Posterior cingulate gyrus (tissue), 11 donors: ENCODE measurements at regions not wholly inside any gene's neighbourhood (a gene's known extent, or its start where the extent isn't known, plus 50 kb on each side); places are given as distances from the start of the nearest gene placed in this dataset.
A peak's percentile ranks its signal among the peaks of the same experiment; 100 is the strongest.
"Not testable (repeated sequence)": the region's sequence is repeated elsewhere in the genome, so short reads cannot be mapped to it uniquely, and the experiment has no call there.

Experiments
- DNase-seq, 10 donors: peaks; one replicate each; pipeline versions ENCODE4 v3.0.0 to v3.0.0-alpha.2; 2020 to 2021; ENCODE audit warnings: mixed read lengths in 3 of 10
- intact Hi-C: fragments of 100-400 bp; cut with DNase I; formaldehyde crosslinking; loops from one replicate; pipeline ENCODE4 v1.15.1; 2023

GRCh38 chr12:25384038-25384892 is 133.5 kb upstream of the KRAS start:
- no peak for DNase-seq
- intact Hi-C loops: no loop called here

GRCh38 chr12:25382311-25383106 is 131.8 kb upstream of the KRAS start:
- intact Hi-C loops: no loop called here
- no peak for DNase-seq

DNA sequence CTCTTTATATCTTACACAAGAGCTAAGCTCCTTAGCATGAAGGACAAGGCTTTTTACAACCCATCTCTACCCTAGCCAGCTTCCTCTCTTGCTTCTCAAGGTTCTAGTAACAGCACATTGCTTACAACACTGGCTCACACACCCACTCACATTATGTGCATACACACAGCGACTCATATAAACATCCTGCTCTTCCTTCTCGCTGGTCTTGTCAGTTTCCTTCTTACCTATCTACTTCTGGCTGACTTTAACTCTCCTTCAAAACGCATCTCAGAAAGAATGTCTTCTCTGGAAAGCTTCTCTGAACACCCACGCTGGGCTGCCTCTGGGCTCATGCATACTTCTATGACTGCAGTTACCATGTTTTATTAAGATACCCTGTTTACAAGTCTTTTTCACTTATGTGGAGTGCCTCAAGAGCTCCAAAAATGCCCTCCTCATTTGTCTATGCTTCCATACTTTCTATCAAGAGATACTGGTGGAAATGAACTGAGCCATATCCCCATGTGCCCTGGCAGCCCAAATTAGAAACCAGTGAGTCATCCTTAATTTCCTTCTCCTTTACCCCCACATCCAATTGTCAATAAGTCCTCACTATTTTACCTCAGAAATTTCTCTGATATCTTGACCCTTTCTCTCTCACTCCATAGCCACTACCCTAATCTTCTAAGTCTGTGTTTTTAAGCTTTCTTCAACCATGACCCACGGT is 126.9 kb upstream of the KRAS start:
- peak in 3 of 10 donors; percentile 14 to 74 (median 43) for DNase-seq
- intact Hi-C loops: no loop called here

DNA sequence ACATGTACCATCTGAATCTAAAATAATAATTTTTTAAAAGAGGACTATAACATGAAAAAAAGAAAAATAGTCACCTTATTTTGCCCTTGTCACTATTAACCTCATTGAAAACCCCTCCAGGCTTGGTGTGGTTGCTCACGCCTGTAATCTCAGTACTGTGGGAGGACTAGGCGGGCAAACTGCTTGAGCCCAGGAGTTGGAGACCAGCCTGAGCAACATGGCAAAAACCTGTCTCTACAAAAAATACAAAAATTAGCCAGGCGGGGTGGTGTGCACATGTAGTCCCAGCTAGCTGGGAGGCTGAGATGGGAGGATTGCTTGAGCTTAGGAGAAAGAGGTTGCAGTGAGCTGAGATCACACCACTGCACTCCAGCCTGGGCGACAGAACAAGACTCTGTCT is 126.3 kb upstream of the KRAS start:
- no peak for DNase-seq
- intact Hi-C loops: no loop called here

DNA sequence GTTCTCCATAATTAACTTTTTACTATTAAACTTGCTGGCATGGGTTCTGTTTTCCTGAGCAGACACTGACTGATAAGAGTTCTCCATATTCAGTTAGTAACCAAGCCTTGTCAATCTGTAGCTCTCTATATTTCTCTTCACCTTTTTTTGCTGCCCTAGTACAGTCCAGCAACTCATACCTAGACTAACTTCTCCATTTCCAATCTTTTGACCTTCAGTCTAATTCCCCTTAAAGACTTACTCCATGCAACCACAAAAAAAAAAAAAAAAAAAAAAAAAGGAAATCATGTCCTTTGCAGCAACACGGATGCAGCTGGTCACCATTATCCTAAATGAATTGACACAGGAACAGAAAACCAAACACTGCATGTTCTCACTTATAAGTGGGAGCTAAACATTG is 125.7 kb upstream of the KRAS start:
- DNase-seq: no peak
- intact Hi-C loops: no loop called here

DNA sequence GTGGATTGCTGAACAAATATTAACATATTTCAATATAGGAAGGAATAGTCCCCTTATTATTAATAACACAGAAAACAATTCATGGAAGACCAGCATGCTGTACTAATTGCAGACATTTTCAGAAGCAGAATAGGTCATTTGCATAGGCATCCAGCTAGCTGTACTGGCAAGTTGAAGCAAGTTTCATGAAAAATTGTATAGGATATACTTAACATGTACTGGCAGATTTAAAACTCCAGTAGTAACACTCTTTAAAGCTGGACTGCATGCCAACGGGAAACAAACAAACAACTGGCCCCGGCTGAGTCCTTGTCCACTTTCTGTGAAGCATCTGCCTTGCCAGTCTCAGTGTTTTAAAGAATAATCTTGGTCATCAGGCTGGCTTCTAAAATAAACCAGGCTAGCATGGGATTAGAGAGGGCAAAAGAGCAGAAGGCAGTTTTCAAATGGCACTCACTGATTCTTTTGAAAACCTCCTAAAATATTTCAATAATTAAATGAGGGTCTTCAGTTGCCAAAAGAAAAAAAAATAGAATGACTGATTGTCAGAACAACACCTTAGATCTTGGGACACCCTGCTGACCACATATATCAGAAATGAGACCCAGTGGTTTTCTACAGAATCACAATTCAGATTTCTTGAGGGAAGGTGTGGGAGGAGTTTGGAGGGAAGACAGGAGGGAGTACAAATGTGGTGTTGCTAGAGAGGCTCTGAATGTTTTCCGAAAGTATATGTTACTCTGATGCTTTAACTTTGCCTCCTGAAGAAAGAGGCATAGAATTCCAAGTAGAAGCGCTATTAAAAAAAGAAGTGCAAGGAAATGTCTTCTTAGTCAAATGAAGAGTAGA is 122.5 kb upstream of the KRAS start:
- no peak for DNase-seq
- intact Hi-C loops: no loop called here

DNA sequence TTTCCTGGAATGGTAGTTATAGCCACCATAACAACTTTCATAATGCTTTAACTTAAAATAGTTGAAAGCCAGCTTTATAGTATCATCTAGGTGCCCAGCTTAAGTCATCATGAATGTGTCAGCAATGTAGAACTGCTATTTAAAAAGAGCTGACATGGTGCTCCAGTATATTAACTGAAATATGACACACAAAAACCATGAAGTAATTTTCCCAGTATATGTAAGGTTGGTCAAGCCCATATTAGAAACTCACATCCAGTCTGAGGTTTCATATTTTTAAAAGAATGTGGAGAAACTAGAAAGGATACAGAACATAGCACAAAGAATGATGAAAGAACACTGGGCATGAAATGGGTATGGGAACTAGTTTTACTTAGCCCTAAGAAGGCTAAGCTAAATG is 121.3 kb upstream of the KRAS start:
- DNase-seq: no peak
- intact Hi-C loops: no loop called here

DNA sequence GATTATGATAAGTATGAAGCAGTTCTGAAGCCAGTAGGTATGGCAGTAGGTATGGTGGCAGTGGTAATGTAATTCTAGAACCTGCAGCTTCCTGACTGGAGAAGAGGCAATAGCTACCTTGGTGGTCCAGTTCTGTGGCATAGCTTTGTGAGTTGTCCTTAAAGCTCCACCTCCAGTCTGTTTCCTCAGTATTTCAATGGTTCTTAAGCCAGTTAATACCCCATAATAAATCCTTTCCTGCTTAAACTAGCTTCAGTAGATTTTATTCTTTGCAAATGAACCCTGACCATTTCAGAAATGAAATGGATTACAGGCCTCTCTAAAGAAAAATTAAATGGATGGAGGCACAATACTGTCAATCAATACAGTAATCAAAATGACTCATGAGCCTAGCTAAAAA is 117.8 kb upstream of the KRAS start:
- DNase-seq: no peak
- intact Hi-C loops: no loop called here

DNA sequence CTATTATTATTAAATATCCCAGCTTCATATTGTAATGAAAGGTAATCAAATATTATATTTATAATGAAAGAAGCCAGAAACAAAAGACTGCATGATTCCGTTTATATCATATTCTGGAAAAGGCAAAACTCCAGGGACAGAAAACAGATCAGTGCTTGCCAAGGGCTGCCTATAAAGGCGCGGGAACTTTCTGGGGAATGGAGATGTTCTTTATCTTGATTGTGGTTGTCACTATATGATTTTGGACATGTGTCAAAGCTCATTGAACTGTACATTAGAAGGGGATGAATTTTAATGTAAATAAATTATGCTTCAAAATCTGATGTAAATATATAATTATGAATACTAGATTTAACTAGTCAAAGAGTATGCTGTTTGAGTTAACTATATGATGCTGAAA is 115.4 kb upstream of the KRAS start:
- no peak for DNase-seq
- intact Hi-C loops: no loop called here

DNA sequence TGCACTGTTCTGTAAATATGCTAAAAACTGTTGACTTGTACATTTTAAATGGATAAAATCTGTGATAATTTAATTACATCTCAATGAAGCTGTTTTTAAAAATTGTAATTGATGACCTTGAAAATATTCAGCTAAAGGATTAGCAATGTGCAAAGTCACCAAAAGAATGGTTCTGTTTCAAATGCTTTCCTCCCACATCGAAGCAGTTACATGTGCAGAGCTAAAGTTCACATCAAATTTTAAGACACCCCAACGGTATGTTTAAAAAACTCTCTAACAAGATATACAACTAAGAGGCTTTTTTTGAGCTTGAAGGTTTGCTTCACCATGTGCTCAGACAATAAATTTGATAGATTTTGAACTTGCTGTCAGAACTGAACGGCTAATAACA is 114.6 kb upstream of the KRAS start:
- DNase-seq: no peak
- intact Hi-C loops: no loop called here

- intact Hi-C loops: no loop called here
- no peak for DNase-seq
These were observed 114.0 kb upstream of the KRAS start for GRCh38 chr12:25364529-25365339.

GRCh38 chr12:25362646-25363045 is 111.9 kb upstream of the KRAS start:
- no peak for DNase-seq
- intact Hi-C loops: no loop called here

GRCh38 chr12:25361511-25361910 is 110.8 kb upstream of the KRAS start:
- intact Hi-C loops: no loop called here
- DNase-seq: no peak

DNA sequence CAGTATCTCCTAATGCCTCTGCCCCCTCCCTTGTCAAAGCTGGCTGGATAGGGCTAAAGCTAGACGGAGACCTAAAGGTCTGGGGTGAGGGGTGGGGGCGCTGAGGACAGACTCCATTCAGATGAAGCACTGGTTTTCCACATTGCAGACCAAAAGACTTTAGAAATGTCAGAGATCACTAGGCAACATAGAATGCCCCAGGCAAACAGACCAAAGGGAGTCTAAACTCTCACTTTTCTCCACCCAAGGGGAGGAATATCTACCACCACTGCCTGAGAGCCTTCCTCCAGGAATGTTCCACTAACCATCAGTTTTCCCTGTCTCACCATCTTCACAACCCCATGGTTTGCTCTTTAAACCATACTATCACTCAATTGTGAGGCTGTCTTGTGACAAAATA is 106.9 kb upstream of the KRAS start:
- intact Hi-C loops: no loop called here
- no peak for DNase-seq

DNA sequence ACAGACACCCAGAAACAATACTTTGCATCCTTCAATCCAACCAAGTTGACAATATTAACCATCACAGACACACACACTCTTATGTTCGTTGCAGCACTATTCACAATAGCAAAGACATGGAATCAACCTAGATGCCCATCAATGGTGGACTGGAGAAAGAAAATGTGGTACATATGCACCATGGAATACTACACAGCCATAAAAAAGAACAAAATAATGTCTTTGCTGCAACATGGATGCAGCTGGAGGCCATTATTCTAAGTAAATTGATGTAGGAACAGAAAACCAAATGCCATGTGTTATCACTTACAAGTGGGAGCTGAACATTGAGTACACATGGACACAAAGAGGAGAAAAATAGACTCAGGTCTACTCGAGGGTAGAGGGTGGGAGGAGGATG is 102.2 kb upstream of the KRAS start:
- intact Hi-C loops, DNase-seq: not testable (repeated sequence)

- intact Hi-C loops: no loop called here
These were observed 101.6 kb upstream of the KRAS start for GRCh38 chr12:25352083-25352918.

GRCh38 chr12:25348593-25348895 is 97.8 kb upstream of the KRAS start:
- intact Hi-C loops: no loop called here

More at GRCh38 chr12:25352083-25352918, 101.6 kb upstream of the KRAS start:
- DNase-seq: no peak

DNA sequence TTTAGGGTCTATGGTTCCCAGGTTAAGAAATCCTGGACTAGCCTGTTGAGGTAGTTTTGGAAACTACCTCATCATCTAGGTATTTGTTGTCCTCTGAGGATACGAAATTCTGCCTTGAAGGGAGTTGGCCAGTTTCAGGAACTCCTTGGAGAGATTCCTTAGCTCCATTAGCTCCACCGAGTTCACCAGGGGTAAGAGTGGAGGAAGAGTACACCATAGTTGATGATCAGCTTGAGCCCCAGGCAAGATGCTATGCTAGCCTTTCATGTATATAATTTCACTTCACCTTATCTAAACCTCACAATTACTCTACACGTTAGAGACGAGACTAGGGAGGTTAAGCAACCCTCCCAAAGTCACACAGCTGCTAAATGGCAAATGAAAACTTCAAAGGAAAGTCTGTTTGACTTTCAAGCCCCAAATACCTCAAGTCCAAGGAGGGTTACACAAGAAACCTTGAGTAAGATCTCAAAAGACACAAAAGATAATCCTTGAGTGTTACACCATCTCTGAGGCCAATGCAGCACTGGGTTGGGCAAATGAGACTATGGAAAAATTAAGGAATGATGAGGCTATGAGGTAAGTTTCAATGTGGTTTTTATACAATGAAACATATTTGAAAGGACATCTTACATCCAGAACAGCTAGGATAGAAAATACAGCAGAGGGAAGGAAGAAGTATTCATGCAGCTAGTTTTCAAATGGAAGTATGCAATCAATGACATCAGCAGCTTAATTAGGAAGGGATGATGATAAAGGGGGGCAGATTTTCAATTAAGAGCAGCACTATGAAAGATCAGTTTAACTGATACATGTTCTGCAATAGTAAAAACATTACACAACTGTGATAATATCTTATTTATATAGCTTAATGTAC is 97.2 kb upstream of the KRAS start:
- intact Hi-C loops: no loop called here

More at GRCh38 chr12:25348593-25348895, 97.8 kb upstream of the KRAS start:
- DNase-seq: no peak

More for the DNA sequence above, 97.2 kb upstream of the KRAS start:
- DNase-seq: no peak
